Prostate gland (tissue), 2 donors: ENCODE measurements at regions not wholly inside any gene's neighbourhood (a gene's known extent, or its start where the extent isn't known, plus 50 kb on each side); places are given as distances from the start of the nearest gene placed in this dataset.

Source experiments
- DNase-seq: peaks from one replicate; pipeline ENCODE4 v3.0.0-alpha.2; 2019; ENCODE audit warnings: low spot score
- H3K27ac ChIP-seq, 2 donors: fragments of 200-600 bp; sonication (generic); 2 replicates each; pipeline ENCODE4 v1.5.1; 2017 to 2019
- H3K27me3 ChIP-seq: fragments of 200-600 bp; sonication (generic); replicated peaks from 2 replicates; pipeline ENCODE4 v1.5.1; 2019; ENCODE audit not compliant: insufficient read depth
- H3K36me3 ChIP-seq, 2 donors: fragments of 200-600 bp; sonication (generic); 1 replicate in 1 of 2; 2 replicates in 1 of 2; pipeline versions ENCODE4 v1.5.1 to v1.8.1; 2017 to 2019
- H3K4me1 ChIP-seq: fragments of 200-600 bp; sonication (generic); replicated peaks from 2 replicates; pipeline ENCODE4 v1.5.1; 2019
- H3K4me3 ChIP-seq, 2 donors: fragments of 200-600 bp; sonication (generic); 2 replicates each; pipeline ENCODE4 v1.5.1; 2017 to 2019
- H3K9me3 ChIP-seq: fragments of 200-600 bp; sonication (generic); 2 replicates; pipeline ENCODE4 v1.5.1; 2017
- POLR2A ChIP-seq: fragments of 450-650 bp; IDR thresholded peaks from one replicate; pipeline ENCODE4 v1.6.1; 2016; ENCODE audit warnings: antibody characterized with exemption, mild to moderate bottlenecking
- POLR2AphosphoS5 ChIP-seq: sonication (generic); formaldehyde crosslinking; IDR thresholded peaks from one replicate; pipeline ENCODE4 v1.6.1; 2017; ENCODE audit warnings: antibody characterized with exemption
- WGBS: methylation state at CpG from one replicate; pipeline ENCODE4 v1.1.5; 2018; 5-methylcytosine and 5-hydroxymethylcytosine counted together
- intact Hi-C: fragments of 100-400 bp; cut with DNase I; formaldehyde crosslinking; loops from one replicate; pipeline ENCODE4 v1.14.2; 2022
- TF ChIP-seq, protein P1 (sequence below), 4 experiments: fragments of 200-600 bp in 2 of 4; fragments of 450-650 bp in 2 of 4; sonication (generic) in 2 of 4; IDR thresholded peaks; 1 replicate in 3 of 4; 2 replicates in 1 of 4; pipeline ENCODE4 v1.5.1; 2016 to 2019; ENCODE audit warnings: antibody characterized with exemption in 4 of 4, mild to moderate bottlenecking in 2 of 4, moderate library complexity in 2 of 4

DNA sequence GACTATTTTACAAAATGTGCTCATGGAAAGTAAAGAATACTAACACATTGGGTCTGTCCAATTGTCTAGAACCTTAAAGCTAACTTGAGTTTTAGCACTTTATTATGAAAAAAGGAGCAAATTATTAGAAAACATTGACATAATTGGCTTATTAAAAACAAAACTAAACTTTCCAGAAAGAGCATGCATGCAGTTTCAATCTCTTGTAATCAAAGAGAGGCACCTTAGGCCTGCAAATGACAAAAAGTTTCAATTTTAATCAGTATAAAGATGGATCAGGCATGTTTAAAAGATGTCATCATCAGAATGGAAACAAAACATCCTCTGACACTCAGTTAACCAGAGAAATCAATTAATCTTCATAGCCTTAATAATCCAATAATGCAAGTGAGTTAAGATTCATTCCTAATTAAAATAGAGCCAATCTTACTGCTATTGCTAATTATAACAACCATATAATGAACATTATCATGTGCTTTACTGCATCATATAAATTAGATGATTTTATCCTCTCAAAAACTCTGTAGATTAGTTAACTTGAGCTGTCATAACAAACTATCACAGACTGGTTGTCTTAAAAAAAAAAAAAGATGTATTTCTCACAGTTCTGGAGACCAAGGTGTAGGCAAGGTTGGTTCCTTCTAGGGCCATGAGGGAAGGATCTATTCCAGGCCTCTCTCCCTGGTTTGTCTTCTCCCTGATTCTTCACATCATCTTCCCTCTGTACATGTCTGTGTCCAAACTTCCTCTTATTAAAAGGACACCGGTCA is 131.4 kb downstream of the RPAP3 start:
- no peak for DNase-seq
- Histone ChIP-seq H3K27me3 (no peaks in the 10 kb centered on the region), H3K27ac (no peak overlapping the region), H3K36me3 (no peaks in the 10 kb centered on the region), H3K4me1 (no peaks in the 10 kb centered on the region), H3K9me3 (no peaks in the 10 kb centered on the region), H3K4me3 (no peak overlapping the region)
- intact Hi-C loops: no loop called here
- 93% methylated on average over 1 of the region's 1 CpG for WGBS
- TF ChIP-seq, protein P1, sequence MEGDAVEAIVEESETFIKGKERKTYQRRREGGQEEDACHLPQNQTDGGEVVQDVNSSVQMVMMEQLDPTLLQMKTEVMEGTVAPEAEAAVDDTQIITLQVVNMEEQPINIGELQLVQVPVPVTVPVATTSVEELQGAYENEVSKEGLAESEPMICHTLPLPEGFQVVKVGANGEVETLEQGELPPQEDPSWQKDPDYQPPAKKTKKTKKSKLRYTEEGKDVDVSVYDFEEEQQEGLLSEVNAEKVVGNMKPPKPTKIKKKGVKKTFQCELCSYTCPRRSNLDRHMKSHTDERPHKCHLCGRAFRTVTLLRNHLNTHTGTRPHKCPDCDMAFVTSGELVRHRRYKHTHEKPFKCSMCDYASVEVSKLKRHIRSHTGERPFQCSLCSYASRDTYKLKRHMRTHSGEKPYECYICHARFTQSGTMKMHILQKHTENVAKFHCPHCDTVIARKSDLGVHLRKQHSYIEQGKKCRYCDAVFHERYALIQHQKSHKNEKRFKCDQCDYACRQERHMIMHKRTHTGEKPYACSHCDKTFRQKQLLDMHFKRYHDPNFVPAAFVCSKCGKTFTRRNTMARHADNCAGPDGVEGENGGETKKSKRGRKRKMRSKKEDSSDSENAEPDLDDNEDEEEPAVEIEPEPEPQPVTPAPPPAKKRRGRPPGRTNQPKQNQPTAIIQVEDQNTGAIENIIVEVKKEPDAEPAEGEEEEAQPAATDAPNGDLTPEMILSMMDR (IDR thresholded peaks at IDR 0.05): no peak
- TF ChIP-seq POLR2A (no peak), POLR2AphosphoS5 (no peak)

GRCh38 chr12:47573146-47573659 is 132.6 kb downstream of the RPAP3 start:
- intact Hi-C loops: no loop called here
- no peaks in the 10 kb centered on the region for H3K9me3 ChIP-seq
- H3K27me3 ChIP-seq: no peaks in the 10 kb centered on the region
- no peak overlapping the region for H3K27ac ChIP-seq
- H3K4me1 ChIP-seq: no peaks in the 10 kb centered on the region
- TF ChIP-seq POLR2A: no peak
- no peaks in the 10 kb centered on the region for H3K36me3 ChIP-seq
- no peak overlapping the region for H3K4me3 ChIP-seq
- no peak for DNase-seq
- 93% methylated on average over 1 of the region's 1 CpG for whole genome bisulfite sequencing

GRCh38 chr12:47570151-47570550 is 135.7 kb downstream of the RPAP3 start:
- no peak overlapping the region for H3K4me3 ChIP-seq
- no peaks in the 10 kb centered on the region for H3K36me3 ChIP-seq
- H3K9me3 ChIP-seq: no peaks in the 10 kb centered on the region
- no peak for DNase-seq
- no peak for TF ChIP-seq POLR2A
- TF ChIP-seq POLR2AphosphoS5: no peak
- TF ChIP-seq, protein P1 (IDR thresholded peaks at IDR 0.05): no peak
- H3K27ac ChIP-seq: no peak overlapping the region
- 84% methylated on average over 3 of the region's 3 CpGs for WGBS
- intact Hi-C loops: no loop called here
- H3K27me3 ChIP-seq: no peaks in the 10 kb centered on the region
- H3K4me1 ChIP-seq: no peaks in the 10 kb centered on the region

GRCh38 chr12:47562201-47562600 is 143.6 kb downstream of the RPAP3 start:
- TF ChIP-seq POLR2AphosphoS5 (no peak), POLR2A (no peak)
- TF ChIP-seq, protein P1 (IDR thresholded peaks at IDR 0.05): no peak

GRCh38 chr12:47561746-47562145 is 144.1 kb downstream of the RPAP3 start:
- no peaks in the 10 kb centered on the region for H3K36me3 ChIP-seq
- H3K9me3 ChIP-seq: no peaks in the 10 kb centered on the region
- TF ChIP-seq POLR2A (no peak), POLR2AphosphoS5 (no peak)
- TF ChIP-seq, protein P1 (IDR thresholded peaks at IDR 0.05): no peak
- H3K27me3 ChIP-seq: no peaks in the 10 kb centered on the region
- H3K27ac ChIP-seq: no peak overlapping the region
- no peak for DNase-seq
- H3K4me3 ChIP-seq: no peak overlapping the region
- intact Hi-C loops: no loop called here
- no peaks in the 10 kb centered on the region for H3K4me1 ChIP-seq
- 78% methylated on average over 2 of the region's 2 CpGs for WGBS

More at GRCh38 chr12:47562201-47562600, 143.6 kb downstream of the RPAP3 start:
- H3K4me1 ChIP-seq: no peaks in the 10 kb centered on the region
- no peak for DNase-seq
- H3K4me3 ChIP-seq: no peak overlapping the region
- no peaks in the 10 kb centered on the region for H3K27me3 ChIP-seq
- WGBS: 71% methylated on average over 3 of the region's 3 CpGs
- H3K27ac ChIP-seq: no peak overlapping the region
- intact Hi-C loops: no loop called here
- no peaks in the 10 kb centered on the region for H3K36me3 ChIP-seq
- no peaks in the 10 kb centered on the region for H3K9me3 ChIP-seq
